ENCODE measurements at regions not wholly inside any gene's neighbourhood (a gene's known extent, or its start where the extent isn't known, plus 50 kb on each side); places are given as distances from the start of the nearest gene placed in this dataset.

GRCh38 chr7:91330191-91330808 lies 66.1 kb downstream of the FZD1 start:
- H3K27ac Mint-ChIP-seq: no peak overlapping the region
- H3K9ac ChIP-seq (ENCODE audit: low read length): no peak overlapping the region
- peaks cover 10% of the 10 kb centered on the region for H3K27me3 Mint-ChIP-seq
- ATAC-seq (ENCODE audit: low read depth) (no peak), DNase-seq (no peak)
- no peak overlapping the region for H2AFZ ChIP-seq (ENCODE audit: insufficient read depth, low read depth, low read length, poor library complexity, severe bottlenecking)
- H3K4me2 ChIP-seq (replicated peaks; ENCODE audit: low read depth, low read length, poor library complexity, severe bottlenecking): no peak overlapping the region
- no peaks in the 10 kb centered on the region for H4K20me1 ChIP-seq (ENCODE audit: control insufficient read depth, insufficient read depth, low read length, poor library complexity, severe bottlenecking)
- H3K36me3 ChIP-seq (replicated peaks in 1 of 2; ENCODE audit: control extremely low read depth in 1 of 2, control insufficient read depth in 1 of 2, extremely low read depth in 1 of 2, insufficient read depth in 2 of 2, low read length in 1 of 2): no peaks in the 10 kb centered on the region
- H3K9me3 Mint-ChIP-seq (ENCODE audit: insufficient read depth): no peaks in the 10 kb centered on the region
- peaks cover 25% of the 10 kb centered on the region for H3K4me1 Mint-ChIP-seq
- H3K4me1 ChIP-seq (ENCODE audit: control insufficient read depth in 2 of 2, insufficient read depth in 2 of 2, low read length in 2 of 2): peaks cover 0 to 23% of the 10 kb centered on the region in 2 donors
- H3K9me3 ChIP-seq (ENCODE audit: control extremely low read depth in 1 of 3, control insufficient read depth in 2 of 3, insufficient read depth in 1 of 3, low read length in 2 of 3): no peaks in the 10 kb centered on the region
- ChIA-PET CTCF (no interaction called here), POLR2A (no interaction called here)
- 80% methylated on average over 1 of the region's 2 CpGs for WGBS (ENCODE audit: insufficient coverage)
- no peak overlapping the region for H3K4me3 ChIP-seq (ENCODE audit: control extremely low read depth in 1 of 5, extremely low read depth in 1 of 5, insufficient read depth in 1 of 5, low read depth in 2 of 5, low read length in 4 of 5)
- H3K27me3 ChIP-seq (replicated peaks in 1 of 4; ENCODE audit: control extremely low read depth in 1 of 4, control insufficient read depth in 3 of 4, insufficient read depth in 4 of 4, low read length in 3 of 4): no peaks in the 10 kb centered on the region
- intact Hi-C loops (cut with micrococcal nuclease): no loop called here
- no peaks in the 10 kb centered on the region for H3K79me2 ChIP-seq (ENCODE audit: control insufficient read depth, insufficient read depth, low read length)
- H3K27ac ChIP-seq (ENCODE audit: low read length in 2 of 2): no peak overlapping the region
- H3K4me3 Mint-ChIP-seq: no peak overlapping the region
- TF ChIP-seq EZH2 (IDR thresholded peaks at IDR 0.05; ENCODE audit: borderline replicate concordance, insufficient read depth, low read depth, low read length, poor library complexity, severe bottlenecking): no peak
- no peak for TF ChIP-seq CTCF (IDR thresholded peaks at IDR 0.05)

- DNase-seq: no peak
- Histone ChIP-seq H3K36me3 (replicated peaks in 1 of 2; ENCODE audit: control extremely low read depth in 1 of 2, control insufficient read depth in 1 of 2, extremely low read depth in 1 of 2, insufficient read depth in 2 of 2, low read length in 1 of 2) (no peaks in the 10 kb centered on the region), H3K79me2 (ENCODE audit: control insufficient read depth, insufficient read depth, low read length) (no peaks in the 10 kb centered on the region), H3K27me3 (replicated peaks in 1 of 4; ENCODE audit: control extremely low read depth in 1 of 4, control insufficient read depth in 3 of 4, insufficient read depth in 4 of 4, low read length in 3 of 4) (no peaks in the 10 kb centered on the region), H3K4me2 (replicated peaks; ENCODE audit: low read depth, low read length, poor library complexity, severe bottlenecking) (no peak overlapping the region), H3K9me3 (ENCODE audit: control extremely low read depth in 1 of 3, control insufficient read depth in 2 of 3, insufficient read depth in 1 of 3, low read length in 2 of 3) (no peaks in the 10 kb centered on the region), H3K4me3 (ENCODE audit: control extremely low read depth in 1 of 5, extremely low read depth in 1 of 5, insufficient read depth in 1 of 5, low read depth in 2 of 5, low read length in 4 of 5) (no peak overlapping the region), H2AFZ (ENCODE audit: insufficient read depth, low read depth, low read length, poor library complexity, severe bottlenecking) (no peak overlapping the region), H4K20me1 (ENCODE audit: control insufficient read depth, insufficient read depth, low read length, poor library complexity, severe bottlenecking) (no peaks in the 10 kb centered on the region), H3K9ac (ENCODE audit: low read length) (no peak overlapping the region), H3K27ac (ENCODE audit: low read length in 2 of 2) (no peak overlapping the region), H3K4me1 (ENCODE audit: control insufficient read depth in 2 of 2, insufficient read depth in 2 of 2, low read length in 2 of 2) (peaks cover 0 to 17% of the 10 kb centered on the region in 2 donors)
- TF ChIP-seq CTCF (IDR thresholded peaks at IDR 0.05) (no peak), EZH2 (IDR thresholded peaks at IDR 0.05; ENCODE audit: borderline replicate concordance, insufficient read depth, low read depth, low read length, poor library complexity, severe bottlenecking) (no peak)
- Mint-ChIP-seq H3K9me3 (ENCODE audit: insufficient read depth) (no peaks in the 10 kb centered on the region), H3K4me3 (no peak overlapping the region), H3K27me3 (peaks cover 14% of the 10 kb centered on the region), H3K27ac (no peak overlapping the region), H3K4me1 (peaks cover 19% of the 10 kb centered on the region)
- no peak for ATAC-seq (ENCODE audit: low read depth)
- ChIA-PET POLR2A (no interaction called here), CTCF (no interaction called here)
- WGBS (ENCODE audit: insufficient coverage): 100% methylated on average over 1 of the region's 3 CpGs
- intact Hi-C loops (cut with micrococcal nuclease): no loop called here
Measured at GRCh38 chr7:91330866-91331265, 66.6 kb downstream of the FZD1 start.
